Lung (tissue), 11 donors: ENCODE measurements at regions not wholly inside any gene's neighbourhood (a gene's known extent, or its start where the extent isn't known, plus 50 kb on each side); places are given as distances from the start of the nearest gene placed in this dataset.

Experiments used
- ATAC-seq: fragments of 200-7000 bp; cut with Tn5 transposase; one replicate; pipeline ENCODE4 v1.9.1; 2020; ENCODE audit warnings: moderate number of reproducible peaks; ENCODE audit not compliant: insufficient read depth, low FRiP score
- DNase-seq, 3 donors: peaks; one replicate each; pipeline ENCODE4 v3.0.0-alpha.2; 2013 to 2017
- H3K27ac ChIP-seq, 2 donors: one replicate each; pipeline ENCODE4 v1.5.1; 2013; ENCODE audit warnings: mild to moderate bottlenecking in 2 of 2, moderate library complexity in 2 of 2, control low read depth in 1 of 2, inconsistent platforms in 1 of 2, low read depth in 1 of 2, low read length in 1 of 2
- H3K27me3 ChIP-seq, 3 donors: one replicate each; pipeline ENCODE4 v1.5.1; 2013; ENCODE audit warnings: low read length in 2 of 3; ENCODE audit not compliant: control insufficient read depth in 3 of 3, insufficient read depth in 3 of 3
- H3K36me3 ChIP-seq, 4 donors: one replicate each; pipeline ENCODE4 v1.5.1; 2013; ENCODE audit warnings: low read length in 4 of 4, mild to moderate bottlenecking in 1 of 4, moderate library complexity in 1 of 4; ENCODE audit not compliant: control insufficient read depth in 4 of 4, insufficient read depth in 4 of 4
- H3K4me1 ChIP-seq, 5 donors: one replicate each; pipeline ENCODE4 v1.5.1; 2013; ENCODE audit warnings: low read length in 5 of 5, mild to moderate bottlenecking in 2 of 5, moderate library complexity in 1 of 5; ENCODE audit not compliant: control insufficient read depth in 5 of 5, insufficient read depth in 5 of 5
- H3K4me3 ChIP-seq: one replicate; pipeline ENCODE4 v1.5.1; 2013; ENCODE audit warnings: mild to moderate bottlenecking, control low read depth, moderate library complexity
- H3K9ac ChIP-seq, 2 donors: one replicate each; pipeline ENCODE4 v1.5.1; 2013; ENCODE audit warnings: low read length in 2 of 2, control low read depth in 1 of 2; ENCODE audit not compliant: insufficient read depth in 1 of 2
- H3K9me3 ChIP-seq, 4 donors: one replicate each; pipeline ENCODE4 v1.5.1; 2013; ENCODE audit warnings: low read length in 3 of 4, mild to moderate bottlenecking in 1 of 4, moderate library complexity in 1 of 4; ENCODE audit not compliant: control insufficient read depth in 4 of 4, insufficient read depth in 3 of 4
- CTCF ChIP-seq: IDR thresholded peaks from 2 replicates; pipeline ENCODE4 v1.5.1; 2012; ENCODE audit warnings: mild to moderate bottlenecking; ENCODE audit errors: control extremely low read depth, extremely low read depth
- WGBS, 2 donors: extraction: QIAGEN DNeasy Blood & Tissue Kit; methylation state at CpG; one replicate each; pipeline ENCODE4 v1.1.7; 2013; 5-methylcytosine and 5-hydroxymethylcytosine counted together
- donor health status: control.
- donor health status: control.
- donor health status: Bipolar disorder and iron deficiency.
- donor health status: healthy.
- donor health status: DM: yes; HTN: yes; CAD: no.

GRCh38 chr18:37711766-37712505 lies 146.3 kb upstream of the CELF4 start:
- peak in 2 of 3 donors; percentile 56 to 83 for DNase-seq
- Histone ChIP-seq H3K9me3 (no peaks in the 10 kb centered on the region), H3K9ac (no peak overlapping the region), H3K36me3 (no peaks in the 10 kb centered on the region), H3K4me1 (peaks cover 0 to 61% (median 11%) of the 10 kb centered on the region in 5 donors), H3K27ac (no peak overlapping the region), H3K27me3 (no peaks in the 10 kb centered on the region), H3K4me3 (no peak overlapping the region)
- WGBS, 2 donors = 53 to 66% methylated on average over 4 of the region's 4 CpGs
- ATAC-seq = no peak
- no peak for TF ChIP-seq CTCF

- Histone ChIP-seq H3K36me3 (no peaks in the 10 kb centered on the region), H3K9ac (no peak overlapping the region), H3K27ac (no peak overlapping the region), H3K9me3 (no peaks in the 10 kb centered on the region), H3K27me3 (no peaks in the 10 kb centered on the region), H3K4me3 (no peak overlapping the region), H3K4me1 (peaks cover 0 to 50% (median 5%) of the 10 kb centered on the region in 5 donors)
- peak; percentile 78 to 98 (median 97) for DNase-seq
- no peak for ATAC-seq
- TF ChIP-seq CTCF = no peak
- WGBS, 2 donors = 66 to 78% methylated on average over 1 of the region's 1 CpG
Observed at GRCh38 chr18:37710726-37711125, 145.1 kb upstream of the CELF4 start.

- no peak for DNase-seq
- 68 to 69% methylated on average over 2 of the region's 2 CpGs for WGBS, 2 donors
- no peaks in the 10 kb centered on the region for H3K36me3 ChIP-seq
- no peaks in the 10 kb centered on the region for H3K9me3 ChIP-seq
- H3K27ac ChIP-seq = no peak overlapping the region
- H3K9ac ChIP-seq = no peak overlapping the region
- no peak overlapping the region for H3K4me3 ChIP-seq
- ATAC-seq = no peak
- H3K4me1 ChIP-seq = peaks cover 0 to 42% (median 5%) of the 10 kb centered on the region in 5 donors
- H3K27me3 ChIP-seq = no peaks in the 10 kb centered on the region
- no peak for TF ChIP-seq CTCF
Observed at GRCh38 chr18:37709740-37710139, 144.1 kb upstream of the CELF4 start.
